Daoy (cell line): ENCODE measurements at regions not wholly inside any gene's neighbourhood (a gene's known extent, or its start where the extent isn't known, plus 50 kb on each side); places are given as distances from the start of the nearest gene placed in this dataset.

Source experiments
- DNase-seq: peaks from one replicate; pipeline ENCODE4 v3.0.0-alpha.2; 2015; ENCODE audit warnings: low read depth

DNA sequence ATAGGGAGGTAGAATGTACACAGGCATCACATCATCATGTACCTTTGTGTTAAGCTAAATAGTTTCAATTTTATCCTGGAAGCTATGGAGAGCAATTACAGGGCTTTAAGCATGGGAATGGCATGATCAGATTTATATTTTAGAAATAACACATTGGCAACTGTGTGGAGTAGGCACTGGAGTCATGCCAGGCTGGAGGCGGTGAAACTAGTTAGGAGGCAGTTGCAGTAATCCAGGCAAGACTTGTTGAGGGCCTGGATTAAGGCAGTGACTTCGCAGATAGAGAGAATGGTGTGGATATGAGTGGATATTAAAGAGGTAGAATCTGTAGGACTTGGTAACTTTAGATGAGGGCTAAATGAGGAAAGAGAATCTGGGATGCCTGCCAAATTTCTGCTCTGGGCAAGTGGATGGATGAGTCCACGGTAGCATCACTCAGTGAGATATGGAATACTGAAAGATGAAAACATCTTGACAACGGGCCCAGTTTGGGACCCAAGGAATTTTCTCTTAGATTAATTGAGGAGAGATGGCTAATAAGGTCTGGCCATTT, 506.2 kb downstream of the FGF9 start:
- no peak for DNase-seq

DNA sequence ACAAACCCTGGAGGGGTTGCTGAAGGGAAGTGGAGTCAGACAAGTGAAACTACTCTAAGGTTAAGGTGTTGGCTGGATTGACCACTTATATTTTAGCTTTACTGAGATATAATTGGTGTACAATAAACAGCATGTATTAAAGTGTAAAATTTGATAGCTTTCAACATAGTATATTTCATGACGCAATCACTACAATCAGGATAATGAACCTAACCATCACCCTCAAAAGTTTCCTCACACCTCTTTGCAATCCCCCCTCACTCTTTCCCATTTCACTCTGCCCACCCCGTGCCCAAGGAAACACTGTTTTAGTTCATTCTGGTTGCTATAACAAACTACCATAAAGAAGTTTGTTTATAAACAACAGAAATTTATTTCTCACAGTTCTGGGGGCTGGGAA, 508.0 kb downstream of the FGF9 start:
- DNase-seq, result no peak

DNA sequence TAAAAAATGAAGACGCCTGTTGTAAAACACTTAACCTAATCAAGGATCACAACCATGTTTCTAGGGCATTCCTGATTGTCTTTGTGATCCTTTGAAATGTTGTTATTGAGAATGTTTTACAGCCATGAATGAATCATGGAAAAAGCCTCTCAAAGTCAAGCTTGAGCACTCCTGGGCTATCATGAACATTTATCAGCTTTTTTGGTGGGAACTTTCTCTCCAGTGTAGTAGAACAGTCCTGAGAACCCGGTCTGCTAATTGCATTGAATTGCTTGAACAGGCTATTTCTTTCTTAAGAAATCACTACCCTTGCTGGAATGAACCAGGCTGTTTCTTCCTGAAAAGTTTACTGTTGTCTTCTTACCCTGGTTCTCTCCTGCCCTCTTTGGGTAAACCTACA, 516.5 kb downstream of the FGF9 start:
- DNase-seq, result no peak

DNA sequence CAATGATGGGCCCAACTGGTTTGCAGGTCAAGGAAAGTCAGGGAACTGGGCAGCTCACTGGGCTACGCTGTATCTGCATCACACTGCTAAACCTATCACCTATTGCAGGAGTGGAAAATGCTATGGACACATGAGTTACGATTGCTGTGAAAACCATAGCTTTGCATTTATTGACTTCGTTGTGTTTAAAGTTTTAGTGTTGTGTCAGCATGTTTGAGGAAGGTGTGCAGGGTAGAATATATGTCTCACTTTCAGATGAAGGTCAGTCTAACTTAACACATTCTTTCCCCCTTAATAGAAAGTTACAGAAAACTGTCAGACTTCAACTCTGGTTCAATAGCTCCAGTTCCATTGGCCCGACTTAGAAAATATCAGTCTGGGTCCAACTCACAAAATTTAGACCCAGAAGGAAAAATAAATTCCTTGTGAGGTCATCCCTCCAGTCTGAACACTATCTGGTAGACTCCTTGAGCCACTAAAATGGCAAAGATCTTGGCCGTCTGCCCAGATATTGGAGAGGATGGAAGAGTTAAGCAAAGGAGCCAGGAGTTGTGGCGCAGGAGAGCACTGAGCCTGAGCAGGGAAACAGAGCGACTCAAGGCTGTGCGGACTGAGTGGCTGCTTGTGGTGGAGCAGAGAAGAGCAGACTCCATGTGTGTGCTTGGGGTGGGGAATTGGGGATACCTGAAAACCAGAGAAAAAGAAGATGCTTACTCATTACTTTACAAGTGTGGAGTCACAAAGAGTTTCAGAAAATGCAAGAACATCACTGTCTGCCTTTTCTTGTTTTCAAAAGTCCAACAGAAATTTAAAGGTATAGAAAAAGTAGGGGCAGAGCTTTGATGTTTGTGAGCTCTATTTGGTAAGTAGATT, 518.5 kb downstream of the FGF9 start:
- DNase-seq, result peak; percentile 51

DNA sequence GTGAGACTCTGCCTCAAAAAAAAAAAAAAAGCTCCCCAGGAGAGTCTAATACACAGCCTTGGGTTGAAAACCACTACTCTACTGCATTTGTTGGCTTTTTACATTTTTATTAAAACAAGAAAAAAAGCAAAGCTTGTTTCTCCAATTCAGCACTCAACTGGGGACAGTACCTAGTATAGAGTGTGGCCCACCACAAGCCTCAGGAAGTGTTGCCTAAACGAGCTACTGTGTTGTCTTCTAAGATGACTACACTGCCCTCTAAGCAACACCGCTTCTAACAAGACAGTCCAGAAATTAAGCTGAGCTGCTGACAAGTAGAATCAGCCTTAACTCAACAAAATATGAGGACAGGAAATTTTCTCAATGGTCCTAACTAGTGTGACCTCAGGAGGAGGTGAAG, 522.2 kb downstream of the FGF9 start:
- DNase-seq, result no peak

DNA sequence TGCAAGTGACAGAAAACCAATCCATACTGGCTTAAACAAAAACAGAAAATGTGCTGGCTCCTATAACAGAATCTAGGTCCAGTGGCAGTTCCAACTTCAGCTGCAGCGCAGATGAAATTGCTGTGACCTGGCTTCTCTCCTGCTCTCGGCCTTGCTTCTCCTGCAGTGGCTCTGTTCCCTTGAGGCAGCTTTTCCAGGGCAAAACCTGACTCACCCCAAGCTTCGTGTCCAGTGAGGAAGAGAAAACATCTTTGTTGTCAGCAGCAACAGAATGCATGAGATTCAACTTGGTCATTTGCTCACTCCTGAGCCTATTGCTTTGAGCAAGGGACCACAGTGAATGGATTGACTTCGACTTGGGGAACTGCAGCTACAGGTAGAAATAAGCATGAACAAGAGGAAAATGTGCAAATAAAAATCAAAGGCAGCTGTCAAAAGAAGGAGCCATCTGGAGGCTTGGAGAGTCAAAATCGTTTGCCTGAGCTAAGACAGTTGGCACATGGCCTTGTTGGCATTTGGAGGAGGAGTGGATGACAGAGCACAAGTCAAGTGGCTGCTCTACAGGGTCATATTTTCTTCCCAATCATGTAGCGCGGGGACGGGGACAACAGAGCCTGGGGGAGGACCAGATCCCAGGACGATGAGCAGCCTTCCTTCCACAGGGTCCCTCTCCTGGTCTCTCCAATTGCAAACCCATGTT, 523.4 kb downstream of the FGF9 start:
- DNase-seq, result no peak

DNA sequence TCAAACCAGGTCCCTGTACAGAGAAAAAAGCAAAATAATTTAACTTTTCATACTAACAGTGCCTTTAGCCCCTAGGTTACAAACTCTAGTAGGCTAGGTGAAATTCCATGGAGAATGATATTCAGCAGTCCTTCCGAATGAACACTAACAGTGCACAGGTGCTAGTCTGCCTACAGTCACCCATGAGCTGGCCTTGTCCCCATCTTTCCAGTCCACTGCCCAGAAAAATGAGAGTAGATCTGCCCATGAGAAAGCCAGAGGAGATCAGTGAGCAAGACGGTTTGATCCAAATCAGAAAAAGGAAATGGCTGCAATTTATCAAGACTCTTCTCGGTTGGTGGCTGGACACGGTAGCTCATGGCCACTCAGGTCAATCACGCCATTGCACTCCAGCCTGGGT, 524.9 kb downstream of the FGF9 start:
- DNase-seq, result no peak

DNA sequence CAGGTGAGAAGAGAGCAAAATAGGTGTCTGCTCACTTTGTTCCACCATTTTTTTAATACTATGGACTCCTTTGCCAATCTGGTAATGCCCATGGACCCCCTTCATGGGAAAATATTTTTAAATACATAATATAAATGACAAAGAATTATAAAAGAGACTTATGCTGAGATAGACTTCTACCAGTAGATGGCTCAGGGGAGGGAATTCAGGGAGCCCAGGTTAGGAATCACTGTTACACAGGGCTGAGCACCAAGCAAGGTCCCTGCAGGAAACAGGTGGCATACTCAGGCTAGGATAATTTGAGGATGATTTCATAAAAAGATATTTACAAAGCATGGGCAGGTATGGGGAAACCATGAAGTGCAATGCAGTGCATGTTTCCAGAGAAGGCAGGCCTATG, 525.9 kb downstream of the FGF9 start:
- no peak for DNase-seq

DNA sequence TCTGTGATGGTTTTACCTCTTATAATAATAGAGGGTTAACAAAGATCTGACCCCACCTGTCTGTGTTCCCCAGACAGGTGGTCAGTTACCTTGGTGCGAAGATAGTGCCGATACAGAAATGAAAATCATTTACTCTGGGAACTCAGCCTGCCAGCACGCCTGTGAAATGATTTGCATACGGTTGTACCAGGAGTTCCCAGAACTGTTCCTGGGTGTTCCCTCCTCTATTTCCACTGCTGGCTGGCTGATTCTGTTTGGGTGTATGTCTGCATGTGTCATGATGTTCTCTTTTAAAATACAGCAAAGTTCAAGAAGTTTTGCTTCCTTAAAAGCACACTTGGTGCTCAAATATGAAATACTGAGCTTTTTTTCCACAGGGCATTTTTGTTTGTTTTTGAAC, 527.1 kb downstream of the FGF9 start:
- DNase-seq, result no peak

DNA sequence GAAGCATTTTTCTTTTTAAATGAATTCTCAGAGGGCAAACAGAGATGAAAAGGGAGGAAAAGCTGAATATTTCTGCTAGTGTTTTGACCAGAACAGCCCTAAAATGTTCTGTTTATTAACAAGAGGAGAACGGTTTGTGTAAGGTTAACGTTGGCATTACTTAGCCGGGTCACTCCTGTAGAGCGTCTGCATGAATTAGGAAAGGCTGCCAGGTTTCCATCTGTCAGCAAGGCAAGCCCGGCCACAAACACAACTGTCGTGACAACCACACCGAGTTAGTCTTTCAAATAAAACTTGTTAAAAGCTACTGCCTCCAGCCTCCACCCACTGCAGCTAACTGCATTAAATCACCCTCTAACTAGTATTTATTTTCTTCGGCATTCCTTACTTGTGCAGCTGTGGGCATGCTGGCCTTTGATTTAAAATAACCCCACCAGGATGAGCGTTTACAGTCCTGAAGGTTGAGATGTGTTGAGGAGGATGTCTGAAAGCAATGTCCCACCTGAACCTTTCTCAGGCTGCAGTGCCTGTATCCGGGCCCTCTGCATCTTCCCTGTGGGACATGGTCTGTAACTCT, 527.9 kb downstream of the FGF9 start:
- DNase-seq, result no peak

DNA sequence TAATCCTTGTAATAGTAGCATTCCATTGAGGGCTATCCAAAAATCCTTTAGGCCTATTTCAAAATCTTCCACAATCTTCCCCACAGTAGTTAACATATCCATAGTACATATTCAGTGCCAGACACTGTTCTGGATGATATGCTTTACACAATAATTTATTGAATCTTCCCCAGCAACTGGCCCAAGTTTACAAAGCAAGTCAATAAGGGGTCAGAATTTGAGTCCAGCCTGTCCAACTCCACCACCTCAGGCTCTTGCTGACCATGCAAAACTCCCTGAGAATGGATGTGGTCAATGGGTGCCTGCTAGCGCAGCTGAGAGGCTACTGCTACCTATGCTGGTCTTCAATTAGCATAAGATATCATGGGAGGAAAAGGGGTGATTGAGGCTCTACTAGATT, 529.6 kb downstream of the FGF9 start:
- no peak for DNase-seq

DNA sequence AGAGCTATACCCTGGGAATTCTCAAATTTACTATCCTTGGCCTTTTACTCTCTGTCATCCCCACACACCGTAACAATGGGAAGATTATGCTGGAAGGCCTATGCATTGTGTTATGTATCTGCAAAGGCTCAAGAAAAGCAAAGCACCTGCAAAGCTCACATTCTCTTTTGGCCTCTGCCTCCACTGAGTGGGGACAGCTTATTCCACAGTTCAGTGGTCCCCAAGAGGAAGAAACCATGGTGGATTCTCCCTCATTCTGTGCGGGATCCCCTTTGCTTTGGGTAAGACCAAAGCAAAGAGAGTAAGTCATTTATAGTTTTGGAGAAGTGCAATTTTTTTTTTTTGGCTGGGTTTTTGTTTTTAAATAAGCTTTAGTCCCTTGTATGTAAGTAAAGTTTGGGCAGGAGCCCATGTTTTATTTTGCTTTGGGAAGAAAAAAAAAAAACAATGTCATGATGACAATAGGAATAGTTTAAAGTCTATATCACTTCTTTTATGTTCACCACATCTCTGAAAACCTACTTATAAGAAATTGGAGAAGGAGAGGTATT, 530.6 kb downstream of the FGF9 start:
- DNase-seq, result no peak

DNA sequence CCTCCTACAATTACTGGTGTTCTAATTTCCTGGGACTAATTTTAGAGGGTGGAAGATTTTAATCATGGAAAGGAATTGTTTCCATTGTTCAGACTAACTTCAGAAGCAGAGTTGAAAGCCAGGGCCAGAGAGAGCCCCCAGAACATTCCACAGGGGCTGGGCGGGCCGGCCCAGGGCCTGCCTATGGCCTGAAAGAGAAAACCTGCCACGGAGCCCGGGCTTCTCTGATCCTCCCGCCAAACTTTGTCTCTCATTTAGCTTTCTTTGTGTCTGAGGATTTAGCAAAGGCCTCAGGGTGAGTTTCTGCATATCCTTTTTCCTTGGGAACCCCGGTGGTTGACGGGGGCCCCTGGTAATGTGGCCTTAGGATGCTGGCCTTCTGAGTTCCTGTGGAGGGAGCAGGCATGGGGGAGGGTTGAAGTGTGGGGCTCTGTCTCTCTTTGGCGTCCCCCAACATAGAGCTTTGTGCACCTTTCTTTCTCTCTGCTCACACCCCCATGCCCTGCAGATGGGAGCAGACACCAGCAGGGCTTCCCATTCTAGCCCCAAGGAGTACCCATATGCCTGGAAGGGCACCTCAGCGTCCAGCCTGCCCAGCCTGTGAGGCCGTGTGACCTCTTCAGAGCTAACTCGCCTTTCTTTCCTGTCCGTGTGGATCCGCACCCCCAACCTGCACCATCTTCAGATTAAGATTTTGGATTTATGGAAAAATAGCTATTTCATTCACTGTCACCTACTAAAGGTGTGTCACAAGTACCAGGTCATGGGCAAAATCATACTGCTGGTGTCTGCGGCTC, 539.5 kb downstream of the FGF9 start:
- no peak for DNase-seq

DNA sequence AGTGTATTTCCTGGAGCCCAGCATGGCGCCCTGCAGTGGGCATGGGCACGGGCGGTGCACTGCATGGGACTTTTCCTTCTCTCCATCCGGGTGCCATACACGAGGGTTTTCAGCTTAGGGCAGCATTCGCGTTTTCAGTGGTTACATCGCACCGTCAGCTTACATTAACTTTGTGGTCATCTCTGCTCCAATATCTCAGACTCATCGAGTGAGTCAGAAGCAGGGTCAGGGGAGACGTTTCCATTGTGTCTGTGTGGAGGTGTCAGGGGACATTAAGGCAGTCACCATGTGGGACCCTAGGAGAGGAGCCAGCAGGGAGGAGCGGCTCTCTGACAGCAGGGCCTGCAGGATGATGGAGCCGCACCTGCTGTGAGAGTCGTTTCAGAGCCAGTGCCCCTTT, 541.0 kb downstream of the FGF9 start:
- peak; percentile 75 for DNase-seq

DNA sequence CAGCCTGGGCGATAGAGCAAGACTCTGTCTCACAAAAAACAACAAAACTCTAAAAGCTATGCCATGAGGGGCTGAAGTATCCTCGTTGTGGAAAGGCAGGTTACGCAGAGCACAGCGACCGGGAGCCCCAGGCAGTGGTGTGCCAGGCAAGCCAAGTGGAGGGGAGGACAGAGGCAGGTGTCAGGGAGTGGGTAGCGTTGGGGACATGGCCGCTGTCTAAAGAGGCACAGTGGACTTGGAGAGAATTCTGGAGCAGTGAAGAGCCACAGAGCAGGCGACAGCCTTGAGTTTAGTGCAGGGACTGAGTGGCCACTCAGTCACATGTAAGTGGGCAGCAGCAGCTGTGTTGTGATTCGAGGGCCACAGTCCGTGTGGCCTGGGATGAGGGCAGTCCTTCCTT, 541.7 kb downstream of the FGF9 start:
- no peak for DNase-seq

DNA sequence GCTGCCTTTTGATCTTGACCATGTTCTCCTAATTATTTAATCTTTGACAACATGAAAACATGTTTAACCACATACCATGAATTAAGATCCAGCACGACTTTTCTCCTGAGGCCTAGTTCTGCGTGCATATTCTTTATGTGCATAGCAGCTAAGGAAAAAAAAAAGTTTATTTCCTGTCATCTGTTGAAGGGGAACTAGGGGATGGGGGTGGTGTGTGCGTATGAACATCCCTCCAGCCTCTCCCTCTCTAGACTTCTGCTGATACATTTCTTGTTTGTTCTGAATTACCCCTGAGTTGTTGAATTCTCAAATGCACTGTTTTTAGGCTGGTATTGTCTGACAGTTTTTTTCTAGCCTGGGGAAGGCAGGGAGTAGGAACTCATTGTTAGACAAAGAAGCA, 543.3 kb downstream of the FGF9 start:
- DNase-seq, result no peak

DNA sequence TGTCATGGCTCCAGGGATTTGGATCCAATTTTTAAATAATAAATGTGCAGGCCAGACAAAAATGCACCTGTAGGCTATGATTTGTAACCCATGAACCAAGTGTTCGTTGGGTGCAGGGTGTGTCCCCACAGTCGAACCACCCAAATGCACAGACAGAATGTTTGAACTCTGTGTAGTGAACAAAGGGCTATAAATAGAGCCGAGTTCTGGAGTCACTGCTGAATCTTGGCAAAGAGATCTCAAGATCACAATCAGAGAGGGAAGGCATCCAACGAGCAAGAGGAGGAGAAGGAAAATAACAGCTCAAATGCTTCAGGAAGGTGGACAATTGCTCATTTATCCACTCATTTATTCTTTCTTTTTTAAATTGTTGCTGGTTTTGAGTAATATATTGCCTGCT, 547.9 kb downstream of the FGF9 start:
- DNase-seq, result no peak

DNA sequence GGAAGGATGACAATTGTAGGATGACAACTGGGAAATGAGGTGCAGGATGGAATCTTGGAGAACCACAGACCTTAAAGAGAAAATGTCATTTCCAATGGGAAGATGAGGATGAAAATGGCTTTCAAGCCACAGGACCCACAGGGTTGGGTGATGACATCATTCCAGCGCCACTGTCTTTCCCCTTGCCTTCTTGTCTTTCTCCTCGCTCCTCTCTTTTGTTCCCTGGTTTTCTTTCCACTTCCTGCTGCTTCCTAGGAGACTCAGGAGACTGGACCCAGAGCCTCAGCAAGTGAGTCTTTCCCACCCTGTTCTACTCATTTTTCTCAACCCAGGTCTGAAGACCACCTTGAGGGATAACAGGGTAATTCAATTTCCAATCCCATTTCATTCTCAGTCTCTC, 548.8 kb downstream of the FGF9 start:
- DNase-seq, result no peak

DNA sequence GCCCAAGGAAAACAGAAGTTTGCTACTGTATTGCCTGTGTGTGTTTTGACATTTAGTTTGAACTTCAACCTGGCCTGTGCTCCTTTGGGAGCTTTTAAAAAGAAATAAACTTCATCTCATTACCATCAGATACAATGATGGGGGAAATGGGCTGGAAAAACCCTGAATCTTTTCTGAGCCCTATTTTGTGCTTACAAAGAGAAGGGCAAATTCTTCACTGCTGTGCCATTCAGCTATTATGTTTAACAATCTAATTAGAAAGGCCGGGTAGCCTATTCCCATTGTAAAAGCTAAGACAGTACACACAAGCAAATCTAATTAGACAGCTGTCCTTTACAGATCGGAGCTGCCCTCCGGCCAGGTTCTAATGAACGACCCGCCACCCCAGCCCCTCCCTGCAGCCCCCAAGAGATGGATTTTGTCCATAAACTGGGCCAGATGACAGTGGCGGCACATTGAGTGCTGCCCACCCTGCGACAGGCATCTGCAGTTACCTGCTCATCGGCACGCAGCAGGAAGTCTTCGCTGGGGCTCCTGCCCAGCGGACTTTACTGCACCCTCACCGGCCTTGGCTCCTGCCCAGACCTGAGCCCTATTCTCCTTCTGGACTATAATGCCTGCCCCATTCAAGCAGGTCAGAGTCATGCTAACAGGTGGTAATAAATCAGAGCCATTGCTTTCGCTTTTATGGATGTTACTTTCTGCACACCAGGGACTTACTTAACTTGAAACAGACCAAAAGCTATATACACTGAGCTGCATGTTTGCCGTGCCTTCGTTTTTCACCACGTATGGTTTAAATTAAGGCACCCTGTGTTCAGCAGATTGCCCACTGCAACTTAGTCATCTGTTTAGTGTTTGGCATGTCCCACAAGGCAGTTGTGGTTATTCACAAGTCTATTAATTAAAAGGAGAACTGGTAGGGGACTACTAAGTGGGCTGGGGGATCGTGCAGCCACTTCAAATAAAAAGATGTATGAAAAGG, 549.6 kb downstream of the FGF9 start:
- DNase-seq, result no peak

DNA sequence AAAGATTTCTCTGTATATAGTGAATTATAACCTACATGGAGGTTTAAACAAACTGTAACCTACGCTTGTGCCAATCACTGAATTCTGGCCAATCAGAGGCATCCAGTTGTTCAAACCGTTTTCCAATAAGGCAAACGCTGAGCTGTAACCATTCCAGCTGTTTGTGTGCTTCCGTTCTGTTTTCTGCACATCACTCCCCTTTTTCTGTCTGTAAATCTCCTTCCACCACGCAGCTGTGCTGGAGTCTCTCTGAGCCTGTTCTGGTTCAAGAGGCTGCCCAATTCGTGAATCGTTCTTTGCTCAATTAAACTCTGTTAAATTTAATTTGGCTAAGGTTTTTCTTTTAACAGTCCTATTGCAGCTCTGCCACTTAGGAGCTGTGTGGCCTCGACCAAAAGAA, 552.5 kb downstream of the FGF9 start:
- no peak for DNase-seq
